ENCODE measurements at regions not wholly inside any gene's neighbourhood (a gene's known extent, or its start where the extent isn't known, plus 50 kb on each side); places are given as distances from the start of the nearest gene placed in this dataset.

DNA sequence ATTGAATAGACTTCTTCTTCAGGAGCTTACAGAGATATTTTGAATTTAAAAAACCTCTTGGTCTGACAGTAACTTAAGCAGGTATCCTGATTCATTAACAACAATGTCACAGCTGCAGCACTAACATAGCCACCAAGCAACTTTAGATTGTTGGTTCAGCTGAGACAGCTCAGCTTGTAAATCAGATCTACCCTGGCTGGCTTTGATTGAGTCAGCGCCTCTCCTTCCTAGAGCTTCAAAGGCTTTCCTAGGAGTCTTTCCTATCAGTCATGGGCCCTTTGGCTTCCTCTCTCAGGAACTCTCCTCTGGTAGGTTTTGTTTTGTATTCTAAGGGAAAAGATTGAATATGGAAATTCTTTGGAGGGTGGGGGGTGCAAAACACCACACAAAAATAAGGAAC, 70.7 kb upstream of the STEAP4 start:
- TF ChIP-seq, protein P1, sequence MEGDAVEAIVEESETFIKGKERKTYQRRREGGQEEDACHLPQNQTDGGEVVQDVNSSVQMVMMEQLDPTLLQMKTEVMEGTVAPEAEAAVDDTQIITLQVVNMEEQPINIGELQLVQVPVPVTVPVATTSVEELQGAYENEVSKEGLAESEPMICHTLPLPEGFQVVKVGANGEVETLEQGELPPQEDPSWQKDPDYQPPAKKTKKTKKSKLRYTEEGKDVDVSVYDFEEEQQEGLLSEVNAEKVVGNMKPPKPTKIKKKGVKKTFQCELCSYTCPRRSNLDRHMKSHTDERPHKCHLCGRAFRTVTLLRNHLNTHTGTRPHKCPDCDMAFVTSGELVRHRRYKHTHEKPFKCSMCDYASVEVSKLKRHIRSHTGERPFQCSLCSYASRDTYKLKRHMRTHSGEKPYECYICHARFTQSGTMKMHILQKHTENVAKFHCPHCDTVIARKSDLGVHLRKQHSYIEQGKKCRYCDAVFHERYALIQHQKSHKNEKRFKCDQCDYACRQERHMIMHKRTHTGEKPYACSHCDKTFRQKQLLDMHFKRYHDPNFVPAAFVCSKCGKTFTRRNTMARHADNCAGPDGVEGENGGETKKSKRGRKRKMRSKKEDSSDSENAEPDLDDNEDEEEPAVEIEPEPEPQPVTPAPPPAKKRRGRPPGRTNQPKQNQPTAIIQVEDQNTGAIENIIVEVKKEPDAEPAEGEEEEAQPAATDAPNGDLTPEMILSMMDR (IDR thresholded peaks at IDR 0.05) = no peak
- no peak for TF ChIP-seq POLR2AphosphoS5 (IDR thresholded peaks at IDR 0.05)
- no peak for TF ChIP-seq POLR2A (IDR thresholded peaks at IDR 0.05)
- TF ChIP-seq EP300 (IDR thresholded peaks at IDR 0.05) = no peak
